WTC11 (cell line): ENCODE measurements at regions not wholly inside any gene's neighbourhood (a gene's known extent, or its start where the extent isn't known, plus 50 kb on each side); places are given as distances from the start of the nearest gene placed in this dataset.

Experiments
- ATAC-seq: fragments of 200-7000 bp; cut with Tn5 transposase; 2 replicates; pipeline ENCODE4 v1.10.0; 2021; ENCODE audit warnings: mild to moderate bottlenecking, moderate library complexity
- CTCF ChIA-PET: fragments of 300-600 bp; sonication (Branson Sonifier 250); formaldehyde crosslinking; loops from one replicate; lab custom pipeline; 2021; ENCODE audit warnings: antibody characterized with exemption; lab: Charles Lee
- POLR2A ChIA-PET: fragments of 350-600 bp; sonication (Branson Sonifier 250); formaldehyde crosslinking; loops from one replicate; lab custom pipeline; 2021; ENCODE audit warnings: antibody characterized with exemption; lab: Charles Lee
- DNase-seq: peaks from one replicate; pipeline ENCODE4 v3.0.0; 2021; ENCODE audit warnings: low spot score
- H3K27ac Mint-ChIP-seq: 2 replicates; pipeline ENCODE4 v1.8.0; 2021; ENCODE audit warnings: mixed read lengths
- H3K27me3 Mint-ChIP-seq: 2 replicates; pipeline ENCODE4 v1.8.0; 2021; ENCODE audit warnings: low read depth, mild to moderate bottlenecking, moderate library complexity, mixed read lengths
- H3K36me3 Mint-ChIP-seq: 2 replicates; pipeline ENCODE4 v1.8.0; 2021; ENCODE audit warnings: mixed read lengths
- H3K4me1 Mint-ChIP-seq: 2 replicates; pipeline ENCODE4 v1.8.0; 2022; ENCODE audit warnings: mixed read lengths
- H3K4me3 Mint-ChIP-seq: 2 replicates; pipeline ENCODE4 v1.8.0; 2021; ENCODE audit warnings: mild to moderate bottlenecking, moderate library complexity, mixed read lengths
- H3K9me3 Mint-ChIP-seq: 2 replicates; pipeline ENCODE4 v1.8.0; 2021; ENCODE audit warnings: mixed read lengths
- AFF4 ChIP-seq: sonication (generic); formaldehyde crosslinking; IDR thresholded peaks from 2 replicates; pipeline ENCODE4 v1.8.1; 2023; ENCODE audit warnings: mild to moderate bottlenecking, missing genetic modification reagents, borderline replicate concordance
- AR ChIP-seq: fragments of 250-450 bp; sonication (Bioruptor Pico); IDR thresholded peaks from 2 replicates; pipeline ENCODE4 v1.9.0; 2021; ENCODE audit warnings: mild to moderate bottlenecking
- ATF1 ChIP-seq: sonication (generic); formaldehyde crosslinking; IDR thresholded peaks from 2 replicates; pipeline ENCODE4 v1.8.1; 2023; ENCODE audit warnings: mild to moderate bottlenecking, moderate library complexity, missing genetic modification reagents
- ATF2 ChIP-seq: sonication (generic); formaldehyde crosslinking; IDR thresholded peaks from 2 replicates; pipeline ENCODE4 v1.8.1; 2022; ENCODE audit warnings: low read depth, missing genetic modification reagents, borderline replicate concordance
- CBFB ChIP-seq: sonication (generic); formaldehyde crosslinking; IDR thresholded peaks from 2 replicates; pipeline ENCODE4 v1.8.1; 2022; ENCODE audit warnings: mild to moderate bottlenecking, low read depth, missing genetic modification reagents
- CREM ChIP-seq: sonication (generic); formaldehyde crosslinking; IDR thresholded peaks from 2 replicates; pipeline ENCODE4 v1.8.1; 2022; ENCODE audit warnings: mild to moderate bottlenecking, missing genetic modification reagents, moderate library complexity
- CTCF ChIP-seq: fragments of 200-600 bp; IDR thresholded peaks from 2 replicates; pipeline ENCODE4 v1.8.0; 2022; ENCODE audit warnings: antibody characterized with exemption
- FOXJ3 ChIP-seq: sonication (generic); formaldehyde crosslinking; IDR thresholded peaks from 2 replicates; pipeline ENCODE4 v1.9.0; 2021; ENCODE audit warnings: missing genetic modification reagents, mild to moderate bottlenecking, borderline replicate concordance
- MAX ChIP-seq: sonication (generic); formaldehyde crosslinking; IDR thresholded peaks from 2 replicates; pipeline ENCODE4 v1.8.0; 2022; ENCODE audit warnings: mild to moderate bottlenecking, missing genetic modification reagents
- NFATC4 ChIP-seq: fragments of 250-450 bp; sonication (Bioruptor Pico); IDR thresholded peaks from 2 replicates; pipeline ENCODE4 v1.9.0; 2021; ENCODE audit warnings: mild to moderate bottlenecking
- NR1H2 ChIP-seq: sonication (generic); formaldehyde crosslinking; IDR thresholded peaks from 2 replicates; pipeline ENCODE4 v1.9.0; 2021; ENCODE audit warnings: mild to moderate bottlenecking, moderate library complexity, missing genetic modification reagents
- NR2C2 ChIP-seq: sonication (generic); formaldehyde crosslinking; IDR thresholded peaks from 2 replicates; pipeline ENCODE4 v1.8.0; 2022; ENCODE audit warnings: mild to moderate bottlenecking, missing genetic modification reagents
- OVOL2 ChIP-seq: fragments of 250-450 bp; sonication (Bioruptor Pico); IDR thresholded peaks from 2 replicates; pipeline ENCODE4 v1.9.0; 2021; ENCODE audit warnings: mild to moderate bottlenecking, borderline replicate concordance
- SMAD4 ChIP-seq: sonication (generic); formaldehyde crosslinking; IDR thresholded peaks from 2 replicates; pipeline ENCODE4 v1.8.0; 2022; ENCODE audit warnings: mild to moderate bottlenecking, missing genetic modification reagents
- TCF7 ChIP-seq: sonication (generic); formaldehyde crosslinking; IDR thresholded peaks from 2 replicates; pipeline ENCODE4 v1.8.0; 2022; ENCODE audit warnings: mild to moderate bottlenecking, low read depth, missing genetic modification reagents, moderate library complexity
- USF1 ChIP-seq: sonication (generic); formaldehyde crosslinking; IDR thresholded peaks from 2 replicates; pipeline ENCODE4 v1.8.0; 2022; ENCODE audit warnings: mild to moderate bottlenecking, missing genetic modification reagents
- USF2 ChIP-seq: sonication (generic); formaldehyde crosslinking; IDR thresholded peaks from 2 replicates; pipeline ENCODE4 v1.8.1; 2023; ENCODE audit warnings: mild to moderate bottlenecking, missing genetic modification reagents, moderate library complexity
- ZBTB43 ChIP-seq: sonication (generic); formaldehyde crosslinking; IDR thresholded peaks from 2 replicates; pipeline ENCODE4 v1.8.1; 2023; ENCODE audit warnings: mild to moderate bottlenecking, missing genetic modification reagents
- ZNF121 ChIP-seq: sonication (generic); formaldehyde crosslinking; IDR thresholded peaks from 2 replicates; pipeline ENCODE4 v1.8.0; 2023; ENCODE audit warnings: missing genetic modification reagents
- ZNF263 ChIP-seq: sonication (generic); formaldehyde crosslinking; IDR thresholded peaks from 2 replicates; pipeline ENCODE4 v1.8.1; 2022; ENCODE audit warnings: low read depth, mild to moderate bottlenecking, moderate library complexity, missing genetic modification reagents
- ZNF671 ChIP-seq: fragments of 250-450 bp; sonication (Bioruptor Pico); IDR thresholded peaks from 2 replicates; pipeline ENCODE4 v1.8.0; 2021; ENCODE audit warnings: mild to moderate bottlenecking

- TF ChIP-seq ATF2 (CRISPR knock-in tag) (no peak), ZNF263 (CRISPR knock-in tag) (no peak)
These were observed 947.6 kb upstream of the POT1 start (continued) for GRCh38 chr7:125877246-125877645.

- Mint-ChIP-seq H3K4me3 (no peak overlapping the region), H3K27me3 (no peaks in the 10 kb centered on the region), H3K4me1 (0 out of 2 replicates have a peak, but pooled peaks cover 6% of the 10 kb centered on the region), H3K27ac (no peak overlapping the region), H3K9me3 (peaks cover 40% of the 10 kb centered on the region), H3K36me3 (peaks cover 40% of the 10 kb centered on the region)
- no peak for ATAC-seq
- CTCF ChIA-PET: no interaction called here
- POLR2A ChIA-PET: no interaction called here
- DNase-seq: no peak
- no peak for TF ChIP-seq OVOL2 (CRISPR knock-in tag)
- TF ChIP-seq NR2C2: no peak
- no peak for TF ChIP-seq ZNF121 (CRISPR knock-in tag)
- TF ChIP-seq MAX (CRISPR knock-in tag): no peak
- TF ChIP-seq USF2 (CRISPR knock-in tag): no peak
- no peak for TF ChIP-seq FOXJ3 (CRISPR knock-in tag)
These were observed 946.8 kb upstream of the POT1 start for GRCh38 chr7:125876431-125876830.

GRCh38 chr7:125871431-125871830 lies 941.8 kb upstream of the POT1 start:
- Mint-ChIP-seq H3K4me3 (no peak overlapping the region), H3K36me3 (peaks cover 10% of the 10 kb centered on the region), H3K27ac (no peak overlapping the region), H3K27me3 (no peaks in the 10 kb centered on the region), H3K9me3 (peaks cover 20% of the 10 kb centered on the region), H3K4me1 (0 out of 2 replicates have a peak, but pooled peaks cover 6% of the 10 kb centered on the region)
- no peak for DNase-seq
- CTCF ChIA-PET: no interaction called here
- ATAC-seq: no peak
- POLR2A ChIA-PET: no interaction called here
- no peak for TF ChIP-seq FOXJ3 (CRISPR knock-in tag)
- no peak for TF ChIP-seq CREM (CRISPR knock-in tag)
- no peak for TF ChIP-seq USF1 (CRISPR knock-in tag)
- no peak for TF ChIP-seq SMAD4 (CRISPR knock-in tag)
- no peak for TF ChIP-seq CBFB (CRISPR knock-in tag)
- TF ChIP-seq ATF1: no peak
- no peak for TF ChIP-seq ZNF671 (CRISPR knock-in tag)
- TF ChIP-seq ZBTB43 (CRISPR knock-in tag): no peak
- no peak for TF ChIP-seq AFF4
- TF ChIP-seq NR1H2 (CRISPR knock-in tag): no peak
- TF ChIP-seq NFATC4 (CRISPR knock-in tag): no peak
- TF ChIP-seq CTCF: no peak
- no peak for TF ChIP-seq TCF7 (CRISPR knock-in tag)
- no peak for TF ChIP-seq AR (CRISPR knock-in tag)
